Activated CD8-positive, alpha-beta T cell treated with anti-CD3 and anti-CD28 coated beads for 36 hours (primary cell): ENCODE measurements at regions not wholly inside any gene's neighbourhood (a gene's known extent, or its start where the extent isn't known, plus 50 kb on each side); places are given as distances from the start of the nearest gene placed in this dataset.

Source experiments
- ATAC-seq: fragments of 200-7000 bp; cut with Tn5 transposase; one replicate; pipeline ENCODE4 v1.10.0; 2021; ENCODE audit warnings: mild to moderate bottlenecking, moderate library complexity
- CTCF ChIA-PET: fragments of 350-600 bp; sonication (Branson Sonifier 250); formaldehyde crosslinking; loops from one replicate; lab custom pipeline; 2021; ENCODE audit warnings: antibody characterized with exemption; lab: Charles Lee
- POLR2A ChIA-PET: fragments of 350-600 bp; sonication (Branson Sonifier 250); formaldehyde crosslinking; loops from one replicate; lab custom pipeline; 2021; ENCODE audit warnings: antibody characterized with exemption; lab: Charles Lee
- DNase-seq: peaks from one replicate; pipeline ENCODE4 v3.0.0-alpha.2; 2020
- H3K27ac Mint-ChIP-seq: one replicate; pipeline ENCODE4 v1.8.0; 2021; ENCODE audit warnings: mild to moderate bottlenecking, mixed read lengths
- H3K27me3 Mint-ChIP-seq: one replicate; pipeline ENCODE4 v1.8.0; 2021; ENCODE audit warnings: mixed read lengths
- H3K36me3 Mint-ChIP-seq: one replicate; pipeline ENCODE4 v1.8.0; 2021; ENCODE audit warnings: low read depth, mixed read lengths
- H3K4me1 Mint-ChIP-seq: one replicate; pipeline ENCODE4 v1.8.0; 2021; ENCODE audit warnings: low read depth, mixed read lengths
- H3K4me3 Mint-ChIP-seq: one replicate; pipeline ENCODE4 v1.8.0; 2021; ENCODE audit warnings: mild to moderate bottlenecking, moderate library complexity, mixed read lengths
- H3K9me3 Mint-ChIP-seq: one replicate; pipeline ENCODE4 v1.8.0; 2021; ENCODE audit warnings: mixed read lengths
- intact Hi-C: fragments of 100-400 bp; cut with micrococcal nuclease; formaldehyde crosslinking; loops from one replicate; pipeline ENCODE4 v1.10.0; 2022
- TF ChIP-seq, protein P1 (sequence below): fragments of 200-600 bp; IDR thresholded peaks from one replicate; pipeline ENCODE4 v1.8.0; 2022; ENCODE audit warnings: antibody characterized with exemption, mild to moderate bottlenecking

DNA sequence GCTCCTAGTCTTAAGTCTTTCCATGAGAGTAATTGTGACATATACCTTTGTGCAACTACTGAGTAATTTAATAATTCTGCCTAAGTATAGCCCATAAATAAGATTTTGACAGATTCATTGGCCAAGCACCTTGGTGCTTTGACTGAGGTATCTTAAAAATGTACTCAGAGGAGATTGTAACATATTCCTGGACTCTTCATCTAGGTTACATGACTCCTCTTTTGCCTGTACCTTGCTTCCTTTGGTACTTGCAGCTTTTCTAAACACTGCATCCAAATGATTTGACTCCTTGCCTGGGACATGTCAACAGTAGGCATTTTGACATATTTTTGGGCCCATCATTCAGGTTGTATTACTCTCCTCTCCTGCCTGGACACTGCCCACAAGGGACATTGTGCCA, 1125.0 kb upstream of the AMELY start:
- ChIA-PET POLR2A (no interaction called here), CTCF (no interaction called here)
- Mint-ChIP-seq H3K4me3 (no peak overlapping the region), H3K27me3 (no peaks in the 10 kb centered on the region), H3K4me1 (no peaks in the 10 kb centered on the region), H3K27ac (no peak overlapping the region), H3K36me3 (no peaks in the 10 kb centered on the region), H3K9me3 (no peaks in the 10 kb centered on the region)
- intact Hi-C loops = no loop called here
- no peak for DNase-seq
- no peak for ATAC-seq
- TF ChIP-seq, protein P1, sequence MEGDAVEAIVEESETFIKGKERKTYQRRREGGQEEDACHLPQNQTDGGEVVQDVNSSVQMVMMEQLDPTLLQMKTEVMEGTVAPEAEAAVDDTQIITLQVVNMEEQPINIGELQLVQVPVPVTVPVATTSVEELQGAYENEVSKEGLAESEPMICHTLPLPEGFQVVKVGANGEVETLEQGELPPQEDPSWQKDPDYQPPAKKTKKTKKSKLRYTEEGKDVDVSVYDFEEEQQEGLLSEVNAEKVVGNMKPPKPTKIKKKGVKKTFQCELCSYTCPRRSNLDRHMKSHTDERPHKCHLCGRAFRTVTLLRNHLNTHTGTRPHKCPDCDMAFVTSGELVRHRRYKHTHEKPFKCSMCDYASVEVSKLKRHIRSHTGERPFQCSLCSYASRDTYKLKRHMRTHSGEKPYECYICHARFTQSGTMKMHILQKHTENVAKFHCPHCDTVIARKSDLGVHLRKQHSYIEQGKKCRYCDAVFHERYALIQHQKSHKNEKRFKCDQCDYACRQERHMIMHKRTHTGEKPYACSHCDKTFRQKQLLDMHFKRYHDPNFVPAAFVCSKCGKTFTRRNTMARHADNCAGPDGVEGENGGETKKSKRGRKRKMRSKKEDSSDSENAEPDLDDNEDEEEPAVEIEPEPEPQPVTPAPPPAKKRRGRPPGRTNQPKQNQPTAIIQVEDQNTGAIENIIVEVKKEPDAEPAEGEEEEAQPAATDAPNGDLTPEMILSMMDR = no peak

GRCh38 chrY:8035653-8036052, 1124.1 kb upstream of the AMELY start:
- no peak for ATAC-seq
- H3K4me3 Mint-ChIP-seq = no peak overlapping the region
- H3K27me3 Mint-ChIP-seq = no peaks in the 10 kb centered on the region
- no peak for DNase-seq
- intact Hi-C loops = no loop called here
- no peaks in the 10 kb centered on the region for H3K36me3 Mint-ChIP-seq
- no peaks in the 10 kb centered on the region for H3K9me3 Mint-ChIP-seq
- TF ChIP-seq, protein P1 = no peak
- H3K4me1 Mint-ChIP-seq = no peaks in the 10 kb centered on the region
- ChIA-PET CTCF (no interaction called here), POLR2A (no interaction called here)
- no peak overlapping the region for H3K27ac Mint-ChIP-seq

- Mint-ChIP-seq H3K4me1 (no peaks in the 10 kb centered on the region), H3K36me3 (peaks cover 1% of the 10 kb centered on the region), H3K27me3 (no peaks in the 10 kb centered on the region), H3K9me3 (no peaks in the 10 kb centered on the region), H3K27ac (no peak overlapping the region), H3K4me3 (no peak overlapping the region)
- ChIA-PET CTCF (no interaction called here), POLR2A (no interaction called here)
- intact Hi-C loops = no loop called here
- DNase-seq (no peak), ATAC-seq (no peak)
- TF ChIP-seq, protein P1 = no peak
Observed at GRCh38 chrY:8034673-8035072, 1123.1 kb upstream of the AMELY start.

GRCh38 chrY:8033200-8033599, 1121.6 kb upstream of the AMELY start:
- intact Hi-C loops = no loop called here
- no peak for ATAC-seq
- H3K27me3 Mint-ChIP-seq = no peaks in the 10 kb centered on the region
- POLR2A ChIA-PET = no interaction called here
- H3K4me1 Mint-ChIP-seq = no peaks in the 10 kb centered on the region
- H3K27ac Mint-ChIP-seq = no peak overlapping the region
- CTCF ChIA-PET = no interaction called here
- no peaks in the 10 kb centered on the region for H3K9me3 Mint-ChIP-seq
- TF ChIP-seq, protein P1 = no peak
- DNase-seq = no peak
- peaks cover 1% of the 10 kb centered on the region for H3K36me3 Mint-ChIP-seq
- no peak overlapping the region for H3K4me3 Mint-ChIP-seq

- DNase-seq = no peak
- Mint-ChIP-seq H3K27ac (no peak overlapping the region), H3K27me3 (no peaks in the 10 kb centered on the region), H3K9me3 (no peaks in the 10 kb centered on the region), H3K4me3 (no peak overlapping the region), H3K4me1 (peaks cover under 1% of the 10 kb centered on the region), H3K36me3 (no peaks in the 10 kb centered on the region)
- ChIA-PET POLR2A (no interaction called here), CTCF (no interaction called here)
- intact Hi-C loops = no loop called here
- TF ChIP-seq, protein P1 = no peak
- no peak for ATAC-seq
Observed at GRCh38 chrY:8020540-8020939, 1109.0 kb upstream of the AMELY start.
